AG09319 (cell line): ENCODE measurements at regions not wholly inside any gene's neighbourhood (a gene's known extent, or its start where the extent isn't known, plus 50 kb on each side); places are given as distances from the start of the nearest gene placed in this dataset.

ENCODE experiments used
- DNase-seq: peaks from one replicate; pipeline ENCODE4 v3.0.0-alpha.2; 2010; ENCODE audit warnings: low read depth; ENCODE audit errors: extremely low read depth
- CTCF ChIP-seq: IDR thresholded peaks from 2 replicates; pipeline ENCODE4 v1.5.1; 2011; ENCODE audit warnings: low read depth, mild to moderate bottlenecking, inconsistent platforms, low read length, moderate library complexity

GRCh38 chr10:106395041-106395749 is 769.3 kb downstream of the SORCS1 start:
- no peak for DNase-seq
- no peak for TF ChIP-seq CTCF

- no peak for TF ChIP-seq CTCF
- DNase-seq, result no peak
Measured at GRCh38 chr10:106392778-106393177, 771.7 kb downstream of the SORCS1 start.

- DNase-seq, result no peak
- TF ChIP-seq CTCF, result no peak
Measured at GRCh38 chr10:106387063-106387462, 777.4 kb downstream of the SORCS1 start.

GRCh38 chr10:106384496-106384895 is 780.0 kb downstream of the SORCS1 start:
- DNase-seq, result no peak
- TF ChIP-seq CTCF, result no peak

GRCh38 chr10:106380706-106381105 is 783.8 kb downstream of the SORCS1 start:
- no peak for TF ChIP-seq CTCF
- no peak for DNase-seq

GRCh38 chr10:106378251-106378650 is 786.3 kb downstream of the SORCS1 start:
- DNase-seq, result no peak
- no peak for TF ChIP-seq CTCF

GRCh38 chr10:106370751-106371150 is 793.8 kb downstream of the SORCS1 start:
- DNase-seq, result no peak
- no peak for TF ChIP-seq CTCF
